Osteocyte (in vitro differentiated cells): ENCODE measurements at regions not wholly inside any gene's neighbourhood (a gene's known extent, or its start where the extent isn't known, plus 50 kb on each side); places are given as distances from the start of the nearest gene placed in this dataset.
A peak's percentile ranks its signal among the peaks of the same experiment; 100 is the strongest.

Source experiments
- DNase-seq: peaks from one replicate; pipeline ENCODE4 v3.0.0; 2021; ENCODE audit warnings: mixed read lengths; ENCODE audit not compliant: unreplicated experiment; ENCODE audit errors: extremely low spot score
- H3K27ac Mint-ChIP-seq: one replicate; pipeline ENCODE4 v1.8.0; 2021; ENCODE audit warnings: mild to moderate bottlenecking, mixed read lengths; ENCODE audit not compliant: unreplicated experiment
- H3K27me3 Mint-ChIP-seq: one replicate; pipeline ENCODE4 v1.8.0; 2021; ENCODE audit warnings: mixed read lengths; ENCODE audit not compliant: unreplicated experiment
- H3K36me3 Mint-ChIP-seq: one replicate; pipeline ENCODE4 v1.8.0; 2021; ENCODE audit warnings: mixed read lengths; ENCODE audit not compliant: unreplicated experiment
- H3K4me1 Mint-ChIP-seq: one replicate; pipeline ENCODE4 v1.8.0; 2021; ENCODE audit warnings: mixed read lengths; ENCODE audit not compliant: unreplicated experiment
- H3K4me3 Mint-ChIP-seq: one replicate; pipeline ENCODE4 v1.8.0; 2021; ENCODE audit warnings: mild to moderate bottlenecking, moderate library complexity, mixed read lengths; ENCODE audit not compliant: unreplicated experiment
- H3K9me3 Mint-ChIP-seq: one replicate; pipeline ENCODE4 v1.8.0; 2021; ENCODE audit warnings: mixed read lengths; ENCODE audit not compliant: unreplicated experiment
- TF ChIP-seq, protein P1 (sequence below): fragments of 200-600 bp; sonication (generic); IDR thresholded peaks from 2 replicates; pipeline ENCODE4 v1.5.0; 2021; ENCODE audit warnings: antibody characterized with exemption, mild to moderate bottlenecking, moderate library complexity

DNA sequence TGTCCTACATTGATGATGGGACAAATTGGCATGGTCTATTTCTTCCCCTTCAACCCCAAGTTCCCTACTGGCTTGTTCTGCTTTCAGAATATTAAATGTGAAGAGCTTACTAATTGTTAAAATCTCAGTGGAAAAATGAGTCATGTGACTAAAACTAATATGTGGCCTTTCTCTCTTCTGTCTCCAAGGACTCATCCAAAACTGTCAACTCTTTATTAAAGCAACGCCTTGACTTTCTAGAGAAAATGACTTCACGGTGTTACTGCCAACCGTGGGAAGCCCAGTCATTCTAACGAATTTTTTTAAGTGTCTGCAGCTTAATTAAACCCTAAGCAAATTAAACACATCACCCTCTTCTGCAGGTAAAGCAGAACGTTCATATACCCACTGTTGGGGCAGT, 431.6 kb downstream of the DTWD2 start:
- Mint-ChIP-seq H3K27me3 (no peaks in the 10 kb centered on the region), H3K4me1 (peaks cover 32% of the 10 kb centered on the region), H3K36me3 (no peaks in the 10 kb centered on the region), H3K27ac (no peak overlapping the region), H3K9me3 (no peaks in the 10 kb centered on the region), H3K4me3 (no peak overlapping the region)
- DNase-seq: no peak
- TF ChIP-seq, protein P1, sequence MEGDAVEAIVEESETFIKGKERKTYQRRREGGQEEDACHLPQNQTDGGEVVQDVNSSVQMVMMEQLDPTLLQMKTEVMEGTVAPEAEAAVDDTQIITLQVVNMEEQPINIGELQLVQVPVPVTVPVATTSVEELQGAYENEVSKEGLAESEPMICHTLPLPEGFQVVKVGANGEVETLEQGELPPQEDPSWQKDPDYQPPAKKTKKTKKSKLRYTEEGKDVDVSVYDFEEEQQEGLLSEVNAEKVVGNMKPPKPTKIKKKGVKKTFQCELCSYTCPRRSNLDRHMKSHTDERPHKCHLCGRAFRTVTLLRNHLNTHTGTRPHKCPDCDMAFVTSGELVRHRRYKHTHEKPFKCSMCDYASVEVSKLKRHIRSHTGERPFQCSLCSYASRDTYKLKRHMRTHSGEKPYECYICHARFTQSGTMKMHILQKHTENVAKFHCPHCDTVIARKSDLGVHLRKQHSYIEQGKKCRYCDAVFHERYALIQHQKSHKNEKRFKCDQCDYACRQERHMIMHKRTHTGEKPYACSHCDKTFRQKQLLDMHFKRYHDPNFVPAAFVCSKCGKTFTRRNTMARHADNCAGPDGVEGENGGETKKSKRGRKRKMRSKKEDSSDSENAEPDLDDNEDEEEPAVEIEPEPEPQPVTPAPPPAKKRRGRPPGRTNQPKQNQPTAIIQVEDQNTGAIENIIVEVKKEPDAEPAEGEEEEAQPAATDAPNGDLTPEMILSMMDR: no peak

DNA sequence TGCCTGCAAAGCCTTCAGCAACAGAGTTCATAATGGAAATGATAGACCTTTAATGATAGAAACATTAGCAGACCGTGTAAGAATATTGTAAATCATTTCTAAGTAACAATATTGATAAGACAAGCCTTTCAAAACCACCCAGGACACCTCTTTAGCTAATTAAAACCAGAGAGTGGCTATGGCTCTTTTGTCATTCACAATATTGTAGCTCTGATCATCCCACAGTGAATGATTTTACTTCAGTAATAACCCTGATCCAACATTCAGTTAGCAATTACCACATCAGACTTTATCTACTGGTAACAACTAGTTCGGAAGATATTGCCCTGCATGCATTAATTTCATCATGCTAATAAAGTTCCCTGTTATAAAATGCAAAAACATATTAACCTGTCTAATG, 432.6 kb downstream of the DTWD2 start:
- H3K36me3 Mint-ChIP-seq: no peaks in the 10 kb centered on the region
- H3K4me3 Mint-ChIP-seq: no peak overlapping the region
- DNase-seq: no peak
- TF ChIP-seq, protein P1: no peak
- H3K27me3 Mint-ChIP-seq: no peaks in the 10 kb centered on the region
- H3K9me3 Mint-ChIP-seq: no peaks in the 10 kb centered on the region
- H3K27ac Mint-ChIP-seq: no peak overlapping the region
- H3K4me1 Mint-ChIP-seq: peaks cover 38% of the 10 kb centered on the region

DNA sequence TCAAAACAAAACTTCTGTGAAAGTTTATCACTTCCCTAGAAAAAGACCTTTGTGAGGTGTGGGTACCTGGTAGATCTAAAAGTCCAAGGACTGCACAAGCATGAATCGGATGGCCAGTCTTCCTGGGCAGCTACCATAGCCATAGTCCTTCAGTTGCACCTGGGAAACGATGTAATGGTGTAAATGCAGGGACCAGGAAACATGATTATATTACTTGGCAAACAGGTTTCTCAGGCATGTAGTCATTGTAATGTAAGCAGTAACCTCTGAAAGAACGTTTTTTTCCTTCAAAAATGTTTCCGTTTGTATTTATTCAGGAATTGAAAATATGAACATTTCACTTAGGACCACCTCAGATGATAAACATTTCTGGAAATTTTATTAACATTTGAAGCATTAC, 433.4 kb downstream of the DTWD2 start:
- TF ChIP-seq, protein P1: no peak
- no peaks in the 10 kb centered on the region for H3K27me3 Mint-ChIP-seq
- H3K9me3 Mint-ChIP-seq: no peaks in the 10 kb centered on the region
- no peaks in the 10 kb centered on the region for H3K36me3 Mint-ChIP-seq
- H3K27ac Mint-ChIP-seq: no peak overlapping the region
- no peak overlapping the region for H3K4me3 Mint-ChIP-seq
- no peak for DNase-seq
- peaks cover 39% of the 10 kb centered on the region for H3K4me1 Mint-ChIP-seq

DNA sequence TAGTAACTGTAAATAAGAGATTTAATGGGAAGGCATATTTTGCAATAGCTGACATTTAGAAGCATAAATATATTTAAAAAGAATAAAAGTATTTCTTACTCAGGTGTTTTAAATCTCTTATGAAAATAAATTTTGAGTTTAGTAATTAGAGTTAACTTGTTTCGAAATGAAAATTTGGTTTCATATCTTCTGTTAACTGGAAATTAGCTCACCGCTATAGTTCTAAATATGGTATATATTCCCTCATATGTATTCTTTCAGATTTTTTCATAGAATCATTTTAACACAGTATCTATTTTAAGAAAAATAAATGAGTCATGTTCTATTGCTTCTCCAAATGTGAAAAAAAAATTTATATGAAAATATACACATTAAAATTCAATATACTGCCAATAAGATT, 434.1 kb downstream of the DTWD2 start:
- no peaks in the 10 kb centered on the region for H3K27me3 Mint-ChIP-seq
- H3K9me3 Mint-ChIP-seq: no peaks in the 10 kb centered on the region
- TF ChIP-seq, protein P1: no peak
- peak overlapping the region; percentile 81 for H3K27ac Mint-ChIP-seq
- H3K36me3 Mint-ChIP-seq: no peaks in the 10 kb centered on the region
- H3K4me1 Mint-ChIP-seq: peaks cover 37% of the 10 kb centered on the region
- no peak overlapping the region for H3K4me3 Mint-ChIP-seq
- DNase-seq: no peak

DNA sequence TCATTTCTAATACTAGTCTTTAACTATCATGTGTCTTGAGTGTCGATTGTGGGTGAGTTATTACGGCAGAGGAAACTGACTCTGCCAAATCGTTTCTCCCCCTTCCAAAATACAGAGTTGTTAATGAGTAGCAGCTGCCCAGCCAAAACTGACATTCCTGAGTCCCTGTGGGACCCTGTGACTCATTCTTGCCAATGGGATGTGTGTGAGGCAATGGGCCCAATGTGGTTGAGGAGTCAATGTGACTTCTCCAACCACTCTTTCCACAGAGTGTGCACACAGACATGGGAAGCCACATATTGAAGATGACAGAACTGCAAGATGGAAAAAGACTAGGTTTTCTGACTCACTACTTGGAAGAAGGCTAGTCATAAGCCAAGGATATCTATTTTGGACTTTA, 434.7 kb downstream of the DTWD2 start:
- Mint-ChIP-seq H3K9me3 (no peaks in the 10 kb centered on the region), H3K36me3 (no peaks in the 10 kb centered on the region), H3K27me3 (no peaks in the 10 kb centered on the region), H3K4me3 (no peak overlapping the region), H3K4me1 (peaks cover 38% of the 10 kb centered on the region), H3K27ac (peak overlapping the region; percentile 81)
- peak; percentile 89 for DNase-seq
- TF ChIP-seq, protein P1: no peak
